Hematopoietic multipotent progenitor cell (in vitro differentiated cells): ENCODE measurements at regions not wholly inside any gene's neighbourhood (a gene's known extent, or its start where the extent isn't known, plus 50 kb on each side); places are given as distances from the start of the nearest gene placed in this dataset.
"Not testable (repeated sequence)": the region's sequence is repeated elsewhere in the genome, so short reads cannot be mapped to it uniquely, and the experiment has no call there.

Experiments used
- DNase-seq, 3 donors: peaks; one replicate each; pipeline ENCODE4 v3.0.0-alpha.2; 2011 to 2015; ENCODE audit warnings: low read depth in 2 of 3, low spot score in 2 of 3

DNA sequence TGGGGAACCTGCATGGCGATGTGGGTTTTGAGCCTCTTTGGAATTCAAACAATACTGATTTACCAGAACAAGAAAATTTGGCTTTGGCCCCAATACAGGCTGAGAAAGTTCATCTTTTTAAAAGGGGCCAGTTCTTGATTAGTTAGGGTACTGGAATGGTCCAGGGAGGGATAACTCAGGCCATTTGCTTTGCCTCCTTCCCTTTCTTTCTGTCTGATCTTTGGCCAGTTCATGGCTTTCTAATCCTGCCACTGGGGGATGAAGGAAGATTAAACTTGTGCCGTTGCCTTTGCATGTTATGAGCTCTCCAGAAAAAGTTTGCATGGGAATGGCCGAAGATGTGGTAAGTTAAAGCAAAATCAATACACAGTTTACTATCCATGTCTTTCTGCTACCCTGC lies 78.4 kb downstream of the ADAMTS15 start:
- DNase-seq, result no peak

DNA sequence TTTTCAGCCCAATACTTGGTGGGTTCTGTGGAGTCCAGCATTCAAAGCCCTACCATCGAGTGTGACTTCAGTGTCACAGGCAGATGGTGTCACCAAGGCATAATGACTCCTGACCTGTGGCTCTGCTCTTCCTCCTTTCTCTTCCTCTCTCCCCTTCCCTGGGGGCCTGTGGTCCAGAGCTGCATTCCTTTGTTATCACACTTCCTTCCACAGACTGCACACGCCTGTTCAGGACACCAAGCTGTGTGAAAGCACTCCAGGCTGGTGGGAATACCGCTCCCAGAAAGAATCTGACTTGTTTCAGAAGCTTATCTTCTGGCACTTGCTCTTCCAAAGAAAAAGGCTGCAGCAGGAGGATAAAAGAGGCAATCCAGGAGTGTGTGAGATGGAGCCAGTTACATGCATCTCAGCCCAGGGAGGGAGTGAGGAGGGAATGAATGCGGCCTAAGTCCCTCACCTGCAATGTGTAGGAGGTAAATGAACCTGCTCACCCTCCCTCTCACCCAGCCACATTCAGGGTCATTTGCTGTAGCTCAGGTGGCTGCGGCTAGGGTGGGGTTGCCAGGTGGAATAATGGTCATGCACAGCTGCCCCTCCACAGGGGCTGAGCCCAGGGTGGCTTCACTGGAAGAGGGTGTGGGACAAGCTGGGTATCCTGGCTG lies 79.3 kb downstream of the ADAMTS15 start:
- no peak for DNase-seq

DNA sequence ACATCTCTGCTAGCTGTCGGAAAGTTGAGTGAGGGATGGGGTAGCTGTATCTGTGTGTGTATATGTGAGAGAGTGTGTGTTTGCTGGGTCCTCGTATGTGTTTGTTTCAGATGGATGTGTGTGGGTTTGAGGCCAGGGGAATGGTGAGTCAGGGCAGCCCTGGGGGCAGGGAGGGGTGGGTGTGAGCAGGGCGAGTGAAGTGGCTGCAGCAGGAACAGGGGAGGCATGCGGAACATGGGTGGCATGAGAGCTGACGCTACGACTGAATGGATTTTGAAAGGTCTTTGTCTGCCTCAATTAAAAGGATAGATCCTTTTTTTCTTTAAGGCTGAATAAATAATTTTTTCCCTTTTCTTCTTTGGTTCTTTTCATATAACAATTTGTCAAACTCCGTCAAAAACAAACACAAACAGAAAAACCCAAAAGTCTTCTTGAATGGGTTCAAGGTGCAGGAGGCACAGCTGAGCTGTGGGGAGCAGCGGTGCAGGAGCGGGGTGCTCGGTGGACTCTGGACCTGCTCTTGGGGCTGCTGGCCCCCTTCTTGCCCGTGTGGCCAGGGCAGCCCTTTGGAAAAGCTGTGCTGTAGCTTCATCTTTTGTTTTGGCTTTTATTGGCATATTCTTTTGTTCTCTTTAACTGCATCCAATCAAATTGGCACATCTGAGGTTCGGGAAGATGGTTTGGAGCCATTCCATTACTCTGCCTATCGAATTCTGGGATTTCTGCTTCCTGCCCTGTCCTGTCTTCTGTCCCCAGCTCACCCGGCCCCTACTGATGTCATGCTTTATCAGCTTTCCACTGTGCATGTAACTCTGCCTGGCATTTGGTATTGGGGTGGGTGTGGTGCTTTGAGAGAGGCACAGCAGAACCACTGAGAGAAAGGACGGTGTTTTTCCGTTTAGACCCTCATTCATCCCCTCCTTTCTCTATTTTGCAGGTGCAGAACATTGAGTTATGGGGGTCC lies 80.1 kb downstream of the ADAMTS15 start:
- DNase-seq, result no peak

DNA sequence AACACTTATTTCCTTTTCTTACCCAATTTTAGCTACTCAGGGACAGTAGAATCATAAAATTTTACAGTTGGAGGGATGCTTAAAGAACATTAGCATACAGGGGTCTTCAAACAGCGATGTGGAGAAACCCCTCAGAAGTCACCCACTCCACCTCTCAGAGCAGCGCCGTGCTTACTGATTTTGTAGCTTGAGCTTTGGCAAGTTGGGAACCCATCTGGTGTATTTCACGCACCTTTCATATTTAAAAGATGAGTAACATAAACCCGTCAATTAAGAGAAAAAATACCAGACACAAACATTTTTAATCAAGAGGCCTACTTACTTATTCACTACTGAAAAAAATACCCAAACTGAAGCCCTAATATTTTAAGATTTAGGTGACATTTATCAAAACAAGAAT lies 80.9 kb downstream of the ADAMTS15 start:
- no peak for DNase-seq

DNA sequence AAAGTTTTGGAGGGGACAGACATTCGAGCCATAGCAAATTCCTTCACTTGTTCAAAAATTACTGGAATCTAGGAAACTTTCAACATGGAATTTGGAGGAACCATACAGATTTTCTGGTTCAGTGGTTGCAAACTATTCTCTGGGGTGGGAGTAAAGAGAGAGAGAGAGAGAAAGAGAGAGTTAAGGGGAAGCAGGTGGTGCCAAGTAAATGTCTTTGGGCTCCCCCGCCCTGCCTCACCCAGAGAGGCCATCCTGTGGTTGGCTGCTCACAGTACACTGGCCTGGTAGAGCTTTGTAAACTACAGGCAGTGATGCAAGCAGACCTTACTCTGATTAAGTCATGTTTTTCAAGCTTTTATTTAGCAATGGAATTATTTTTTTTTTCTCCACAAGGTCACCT lies 82.6 kb downstream of the ADAMTS15 start:
- no peak for DNase-seq

DNA sequence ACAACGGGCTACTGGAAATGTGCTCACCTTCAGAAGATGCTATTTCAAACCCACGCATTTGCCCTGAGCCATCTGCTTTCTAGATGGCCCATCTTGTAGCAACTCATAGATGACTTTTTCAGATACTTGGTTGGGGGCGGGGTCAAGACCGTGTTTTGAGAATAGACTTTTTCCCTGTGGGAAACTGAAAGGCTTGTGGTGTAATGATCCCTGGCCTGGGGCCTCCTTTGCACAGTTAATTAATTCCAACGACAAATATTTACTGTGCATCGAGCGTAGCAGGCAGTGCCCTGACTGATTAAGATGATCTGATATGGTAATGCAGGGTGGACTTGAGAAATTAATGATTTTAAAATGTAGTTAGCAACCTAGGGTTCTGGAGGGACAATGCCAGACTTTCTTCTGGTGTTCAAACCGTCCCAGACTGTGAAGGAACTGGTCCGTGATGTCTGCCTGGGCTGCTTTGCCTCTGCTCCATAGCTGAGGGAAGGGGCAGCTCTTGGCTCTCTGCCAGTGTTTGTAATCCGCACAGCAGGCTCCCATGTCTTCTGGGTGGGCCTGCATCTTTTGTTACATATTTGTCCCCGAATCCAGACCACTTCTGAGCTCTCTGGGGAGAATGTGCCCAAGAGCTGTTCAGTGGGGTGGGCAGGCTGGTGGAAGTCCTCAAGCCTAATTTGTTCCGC lies 84.8 kb downstream of the ADAMTS15 start:
- DNase-seq, result no peak

DNA sequence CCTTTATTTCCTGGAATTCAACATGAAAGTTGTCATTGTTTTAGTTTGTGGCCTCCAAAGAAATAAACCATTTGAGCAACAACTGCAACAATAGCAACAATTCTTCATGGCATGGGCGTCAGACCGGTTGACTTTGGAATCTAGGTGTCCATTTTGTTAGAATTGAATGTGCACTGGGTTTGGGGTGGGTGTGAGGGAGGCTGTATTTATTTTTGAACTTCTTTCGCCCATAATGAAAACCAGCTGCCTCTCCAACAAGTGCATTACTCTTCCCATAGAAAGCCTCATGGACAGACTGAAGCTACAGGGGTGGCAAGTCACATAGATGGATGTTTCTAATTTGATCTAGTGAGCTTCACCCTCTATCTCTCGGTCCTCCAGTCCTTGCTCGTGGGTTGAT lies 85.4 kb downstream of the ADAMTS15 start:
- DNase-seq, result no peak

DNA sequence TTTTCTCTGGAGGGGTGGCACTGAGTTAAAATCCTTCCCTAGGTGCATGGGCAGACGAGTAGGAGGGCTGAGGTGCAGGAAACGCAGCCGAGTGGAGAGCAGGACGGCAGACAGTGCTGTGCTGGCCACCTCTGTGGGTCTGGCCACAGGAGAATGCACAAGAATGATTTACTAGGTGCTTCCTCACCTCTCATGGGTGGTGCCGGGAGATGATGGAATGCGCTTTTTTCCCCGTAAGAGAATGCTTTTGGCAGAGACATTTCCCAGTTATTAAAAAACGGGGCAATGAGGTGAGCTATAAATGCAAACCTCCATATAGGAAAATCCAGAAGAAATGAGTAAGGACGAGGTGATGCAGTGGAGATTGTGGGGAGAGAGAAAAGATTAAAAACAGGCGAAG lies 86.1 kb downstream of the ADAMTS15 start:
- DNase-seq, result no peak

DNA sequence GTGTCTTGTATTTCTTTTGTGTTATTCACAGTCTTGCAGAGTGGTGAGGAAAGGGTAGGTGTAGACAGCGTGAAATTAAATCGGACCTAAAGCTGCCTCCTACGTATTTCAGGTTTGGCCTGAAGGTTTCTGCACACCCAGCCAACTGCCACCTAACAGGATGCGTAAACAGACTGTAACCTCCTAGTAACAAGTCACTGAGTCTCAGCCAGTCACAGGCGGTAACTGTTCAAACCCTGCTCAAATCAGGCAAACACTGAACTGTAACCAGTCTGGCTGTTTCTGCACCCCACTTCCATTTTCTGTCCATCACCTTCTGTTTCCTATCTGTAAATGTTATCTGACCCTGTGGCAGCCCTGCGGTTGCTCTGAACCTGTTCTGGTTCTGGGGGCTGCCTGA lies 87.1 kb downstream of the ADAMTS15 start:
- peak in 2 of 3 donors; percentile 3 to 42 for DNase-seq

DNA sequence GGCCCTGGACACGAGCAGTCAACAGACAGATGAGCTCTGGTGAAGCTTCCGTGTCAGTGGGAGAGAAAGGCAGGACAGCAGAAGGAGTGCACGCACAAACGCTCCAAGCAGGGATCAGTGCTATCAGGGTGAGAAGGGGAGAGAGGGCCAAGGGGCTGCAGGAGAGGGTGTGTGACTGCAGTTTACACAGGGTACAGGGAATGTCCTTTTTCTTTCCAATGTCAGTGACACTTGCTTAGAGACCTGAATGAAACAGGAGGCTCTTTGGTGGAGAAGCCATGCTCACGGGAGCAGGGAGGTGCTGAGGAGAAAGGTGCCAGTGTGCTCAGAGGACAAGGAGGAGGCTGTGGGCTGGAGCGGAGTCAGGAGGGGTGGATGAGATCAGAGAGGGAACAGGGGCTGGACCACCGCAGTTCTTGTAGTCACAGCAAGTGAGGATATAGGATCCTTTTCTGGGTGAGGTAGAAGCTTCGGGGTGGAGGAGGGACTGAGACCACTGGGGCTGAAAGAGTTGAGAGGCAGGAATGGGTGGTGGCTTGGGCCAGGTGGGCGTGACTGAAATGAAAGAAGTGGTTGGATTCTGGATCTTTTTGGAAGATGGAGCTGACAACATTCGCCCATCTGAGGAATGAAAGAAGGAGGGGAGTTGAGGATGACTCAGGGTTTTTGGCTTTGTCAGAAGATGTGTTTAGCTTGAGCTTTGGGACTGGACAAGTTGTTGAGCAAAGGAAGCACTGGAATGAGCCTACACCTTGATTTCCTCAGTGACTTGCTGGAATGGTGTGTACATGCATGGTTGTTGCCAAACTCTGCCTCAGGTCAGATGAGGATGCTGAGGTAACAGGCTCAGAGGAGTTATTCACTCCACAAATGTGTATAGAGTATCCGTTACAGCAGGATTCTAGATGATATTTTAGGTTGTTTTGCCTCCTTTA lies 87.9 kb downstream of the ADAMTS15 start:
- DNase-seq, result no peak

DNA sequence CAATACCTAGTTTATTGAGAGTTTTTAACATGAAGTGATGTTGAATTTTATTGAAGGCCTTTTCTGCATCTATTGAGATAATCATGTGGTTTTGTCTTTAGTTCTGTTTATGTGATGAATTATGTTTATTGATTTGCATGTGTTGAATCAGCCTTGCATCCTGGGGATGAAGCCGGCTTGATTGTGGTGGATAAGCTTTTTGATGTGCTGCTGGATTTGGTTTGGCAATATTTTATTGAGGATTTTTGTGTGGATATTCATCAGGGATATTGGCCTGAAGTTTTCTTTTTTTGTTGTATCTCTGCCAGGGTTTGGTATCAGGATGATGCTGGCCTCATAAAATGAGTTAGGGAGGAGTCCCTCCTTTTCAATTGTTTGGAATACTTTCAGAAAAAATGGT lies 91.2 kb downstream of the ADAMTS15 start:
- DNase-seq, result not testable (repeated sequence)

DNA sequence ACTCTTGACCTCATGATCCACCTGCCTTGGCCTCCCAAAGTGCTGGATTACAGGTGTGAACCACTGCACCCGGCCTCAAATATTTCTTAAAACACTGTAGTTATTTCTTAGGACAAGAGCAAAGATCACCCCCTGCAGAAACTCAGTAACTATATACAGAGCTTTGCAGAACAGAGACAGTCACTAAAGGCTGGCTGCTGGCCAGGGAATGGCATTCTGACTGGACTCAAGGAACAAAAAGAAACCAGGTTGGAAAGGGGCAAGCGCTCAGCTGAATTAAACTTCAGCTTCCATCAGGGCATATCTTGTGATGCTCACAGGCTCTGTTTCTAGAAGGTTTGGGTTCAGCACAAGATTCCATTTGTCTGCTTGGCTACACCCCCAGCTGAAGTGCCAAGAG lies 95.8 kb downstream of the ADAMTS15 start:
- no peak for DNase-seq

DNA sequence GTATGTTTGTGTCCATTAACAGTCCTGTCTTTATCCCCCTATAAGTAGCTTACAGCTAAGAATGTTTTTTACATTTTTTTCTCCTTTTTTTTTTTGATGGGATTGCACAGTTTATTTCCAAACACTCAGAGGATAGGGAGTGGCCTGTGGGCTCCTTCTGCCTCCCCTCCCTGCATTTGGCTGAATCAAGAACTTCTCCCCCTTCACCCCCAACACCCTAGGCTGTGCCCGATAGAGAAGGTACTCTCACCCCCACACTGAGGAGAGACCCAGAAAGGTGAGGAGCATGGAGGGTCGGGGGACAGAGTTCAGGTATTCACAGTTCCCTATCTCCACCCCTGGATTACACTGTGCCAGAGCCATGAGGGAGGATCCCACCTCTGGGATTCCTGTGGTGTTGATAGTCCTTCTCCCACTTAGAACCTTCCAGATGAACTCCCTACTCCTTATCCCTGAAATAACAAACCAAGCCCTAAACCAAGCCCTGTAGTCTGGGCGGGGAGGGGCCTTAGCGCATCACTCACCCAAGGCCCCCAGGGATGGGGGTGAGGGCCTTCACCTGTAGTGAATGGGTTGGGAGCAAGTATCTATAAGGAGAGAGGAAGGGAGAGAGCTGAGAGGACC lies 97.1 kb downstream of the ADAMTS15 start:
- DNase-seq, result no peak

DNA sequence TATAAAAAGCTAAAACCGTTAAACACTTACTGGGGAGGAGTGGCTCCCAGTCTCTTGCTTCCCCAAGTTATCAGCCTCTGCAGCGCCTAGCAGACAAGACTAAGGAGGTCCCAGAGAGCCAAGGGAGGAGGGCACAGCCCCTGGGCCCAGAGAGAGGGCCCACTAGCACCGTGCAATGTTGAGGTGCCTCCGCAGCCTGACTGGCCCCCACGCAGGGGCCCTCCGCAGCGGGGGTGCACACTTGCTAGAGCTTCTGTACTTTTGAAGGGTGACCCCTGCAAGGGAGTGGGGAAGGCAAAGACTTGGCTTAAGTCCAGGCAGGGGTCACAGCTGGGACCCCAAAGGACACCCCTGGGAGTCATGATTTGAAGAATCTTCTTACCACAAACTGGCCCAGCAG lies 98.0 kb downstream of the ADAMTS15 start:
- DNase-seq, result no peak

DNA sequence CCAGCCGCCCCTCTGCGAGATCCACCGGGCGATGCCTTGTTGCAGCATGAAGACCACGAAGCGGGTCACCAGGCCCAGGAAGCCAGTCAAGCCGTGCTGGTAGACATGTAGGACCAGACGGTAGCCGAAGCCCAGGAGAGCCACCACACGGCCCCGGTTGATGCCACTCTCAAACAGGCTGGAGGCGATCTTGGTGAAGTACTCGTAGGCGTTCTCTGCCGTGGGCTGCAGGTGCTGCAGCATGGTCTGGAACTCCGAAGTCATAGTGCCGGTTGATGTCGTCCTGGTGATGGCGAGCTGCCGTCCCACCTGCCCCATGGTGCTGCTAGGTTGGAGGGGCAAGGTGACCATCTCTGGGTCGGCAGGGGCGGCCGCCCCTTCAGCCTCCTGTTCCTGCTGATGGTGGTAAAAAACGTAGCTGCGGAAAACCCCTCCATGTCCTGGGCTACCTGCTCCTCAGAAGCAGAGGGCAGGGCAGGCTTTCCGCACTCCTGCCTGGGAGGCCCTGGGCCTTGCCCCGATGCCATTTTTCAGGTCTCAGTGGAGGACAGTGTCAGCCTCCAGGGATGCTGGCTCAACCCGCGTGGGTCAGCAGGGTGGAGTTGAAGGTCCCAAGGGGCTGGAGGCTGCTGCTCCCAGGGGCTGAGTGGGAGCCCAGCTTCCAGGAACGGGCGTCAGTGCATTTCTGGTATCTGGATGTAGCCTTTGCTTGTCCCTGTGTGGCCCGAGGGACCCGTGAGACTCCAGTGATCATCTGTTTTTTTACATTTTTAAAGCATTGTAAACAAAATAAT lies 98.7 kb downstream of the ADAMTS15 start:
- no peak for DNase-seq

DNA sequence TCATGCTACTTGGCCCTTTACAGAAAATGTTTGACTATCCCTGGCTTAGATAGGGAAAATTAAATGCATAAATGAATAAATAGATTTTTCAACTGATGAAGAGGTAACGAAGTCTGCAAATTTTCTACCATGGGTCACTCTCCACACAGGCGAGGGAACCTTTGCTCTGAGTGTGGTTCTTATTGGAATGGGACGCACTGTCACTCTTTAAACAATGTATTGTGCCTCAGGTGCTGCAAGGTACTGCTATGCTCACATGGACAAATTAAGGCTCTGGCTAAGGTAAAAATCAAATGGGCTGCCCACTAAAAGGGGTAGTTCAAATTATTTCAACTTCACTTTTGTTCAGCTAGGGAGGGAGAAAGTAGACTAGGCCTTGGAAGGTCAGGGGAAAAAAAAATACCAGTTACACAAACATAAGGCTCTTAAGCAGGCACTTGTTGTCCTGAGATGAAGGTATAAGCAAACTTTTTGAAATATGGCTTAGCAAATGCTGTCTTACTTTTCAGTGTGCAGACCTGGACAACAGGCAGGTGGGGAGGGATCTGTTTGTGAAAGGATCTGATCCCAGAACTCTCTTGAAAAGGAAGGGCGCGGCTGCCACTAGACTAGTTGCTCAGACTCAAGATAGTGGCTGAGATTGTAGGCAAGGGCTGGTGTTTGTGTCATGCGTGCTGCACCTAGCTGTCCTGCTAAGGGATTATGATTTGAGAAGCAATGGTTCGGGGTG lies 99.5 kb downstream of the ADAMTS15 start:
- no peak for DNase-seq

DNA sequence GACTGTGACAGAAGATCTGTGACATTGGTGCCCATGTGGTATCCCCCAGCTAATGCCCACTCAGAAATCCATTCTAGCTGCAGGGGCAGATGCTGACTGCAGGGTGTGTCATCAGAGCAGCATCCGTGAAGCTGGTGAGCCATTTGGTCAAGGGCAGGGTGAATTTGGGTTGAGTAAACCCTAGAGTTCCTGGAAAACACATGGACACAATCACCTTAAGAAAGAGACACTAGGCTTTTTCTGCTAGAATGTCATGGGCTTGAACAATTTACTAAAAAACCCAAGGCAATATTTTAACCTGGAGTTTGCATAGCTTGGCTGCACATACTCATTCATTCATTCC lies 100.0 kb downstream of the ADAMTS15 start:
- DNase-seq, result no peak

DNA sequence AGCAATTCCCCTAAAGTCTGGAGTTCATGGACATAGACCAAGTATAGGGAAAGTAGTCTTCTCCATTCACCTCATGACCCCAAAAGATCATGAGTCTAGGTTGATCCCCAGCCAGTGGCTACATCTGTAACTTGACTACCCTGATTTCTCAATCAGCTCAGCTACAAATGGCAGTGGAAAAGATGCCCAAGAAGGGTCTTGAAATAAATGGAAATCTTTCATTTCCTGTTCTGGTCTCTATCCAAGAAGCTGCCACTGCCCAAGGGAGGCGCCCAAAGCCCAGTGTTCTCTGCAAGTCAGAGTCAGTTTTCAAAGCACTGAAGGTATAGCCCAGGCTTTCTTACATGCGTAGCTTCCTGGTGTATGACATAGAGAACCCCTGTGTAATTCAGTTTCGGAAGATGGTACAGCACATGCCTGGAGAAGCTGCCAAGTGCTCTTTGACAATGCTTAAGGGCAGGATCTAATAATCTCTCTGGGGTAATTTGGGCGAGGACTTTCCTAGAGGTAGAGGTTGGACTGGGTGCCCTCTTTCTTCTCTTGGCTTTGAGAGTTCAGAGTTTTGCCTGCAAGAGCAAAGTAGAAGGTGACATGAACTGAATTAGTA lies 101.1 kb downstream of the ADAMTS15 start:
- DNase-seq, result no peak
